ENCODE measurements at regions not wholly inside any gene's neighbourhood (a gene's known extent, or its start where the extent isn't known, plus 50 kb on each side); places are given as distances from the start of the nearest gene placed in this dataset.

- TF ChIP-seq POLR2AphosphoS5 (IDR thresholded peaks at IDR 0.05; ENCODE audit: low read depth, low read length), result no peak
- TF ChIP-seq POLR2A (IDR thresholded peaks at IDR 0.05; ENCODE audit: low read depth, low read length), result no peak
- TF ChIP-seq SPI1 (IDR thresholded peaks at IDR 0.05; ENCODE audit: low read depth, low read length), result no peak
Observed at GRCh38 chr2:235286622-235287374, 207.0 kb upstream of the AGAP1 start.

All from GM12891 (cell line).